ENCODE measurements at regions not wholly inside any gene's neighbourhood (a gene's known extent, or its start where the extent isn't known, plus 50 kb on each side); places are given as distances from the start of the nearest gene placed in this dataset.

DNA sequence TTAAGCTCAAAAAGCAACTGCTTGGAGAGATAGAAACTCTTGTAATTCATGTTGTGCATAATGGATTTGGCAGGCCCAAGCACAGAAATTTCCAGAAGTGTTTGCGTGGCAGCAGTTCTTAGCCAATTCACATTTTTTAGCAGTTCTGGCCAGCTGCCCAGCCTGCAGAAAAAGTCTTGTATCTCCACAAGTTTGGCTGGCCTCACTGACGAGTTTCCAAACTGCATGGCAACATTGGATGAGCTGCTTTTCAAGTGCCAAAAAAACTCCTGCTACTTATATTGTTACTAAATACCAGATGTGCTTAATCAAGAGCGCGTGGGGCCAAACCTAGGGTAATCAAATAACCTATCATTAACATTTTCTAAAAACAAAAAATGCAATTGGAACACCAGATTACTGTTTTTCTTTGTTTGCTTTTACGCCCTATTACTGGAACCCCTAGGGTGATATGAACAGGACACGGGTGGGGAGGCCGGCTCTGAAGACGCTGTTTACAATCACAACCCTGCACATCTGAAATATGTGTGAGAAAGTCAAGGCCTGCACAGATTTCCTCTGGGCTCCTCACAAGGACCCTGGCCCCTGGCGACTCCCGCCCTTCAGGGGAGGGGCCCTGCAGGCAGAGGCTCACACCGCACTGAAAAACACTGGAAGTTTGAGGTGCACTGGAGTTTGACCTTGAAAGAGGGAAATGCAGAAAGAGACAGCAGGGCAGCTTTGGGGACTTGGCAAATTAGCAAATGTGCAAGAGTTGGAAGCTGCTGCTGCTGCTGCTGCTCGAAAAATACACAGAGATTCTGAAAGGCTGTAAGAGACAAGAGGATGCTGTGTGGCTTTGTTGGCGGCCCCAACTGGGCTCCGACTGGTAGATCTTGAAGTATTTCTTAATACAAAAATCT, 55.2 kb upstream of the TARBP1 start:
- TF ChIP-seq, protein P1, sequence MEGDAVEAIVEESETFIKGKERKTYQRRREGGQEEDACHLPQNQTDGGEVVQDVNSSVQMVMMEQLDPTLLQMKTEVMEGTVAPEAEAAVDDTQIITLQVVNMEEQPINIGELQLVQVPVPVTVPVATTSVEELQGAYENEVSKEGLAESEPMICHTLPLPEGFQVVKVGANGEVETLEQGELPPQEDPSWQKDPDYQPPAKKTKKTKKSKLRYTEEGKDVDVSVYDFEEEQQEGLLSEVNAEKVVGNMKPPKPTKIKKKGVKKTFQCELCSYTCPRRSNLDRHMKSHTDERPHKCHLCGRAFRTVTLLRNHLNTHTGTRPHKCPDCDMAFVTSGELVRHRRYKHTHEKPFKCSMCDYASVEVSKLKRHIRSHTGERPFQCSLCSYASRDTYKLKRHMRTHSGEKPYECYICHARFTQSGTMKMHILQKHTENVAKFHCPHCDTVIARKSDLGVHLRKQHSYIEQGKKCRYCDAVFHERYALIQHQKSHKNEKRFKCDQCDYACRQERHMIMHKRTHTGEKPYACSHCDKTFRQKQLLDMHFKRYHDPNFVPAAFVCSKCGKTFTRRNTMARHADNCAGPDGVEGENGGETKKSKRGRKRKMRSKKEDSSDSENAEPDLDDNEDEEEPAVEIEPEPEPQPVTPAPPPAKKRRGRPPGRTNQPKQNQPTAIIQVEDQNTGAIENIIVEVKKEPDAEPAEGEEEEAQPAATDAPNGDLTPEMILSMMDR (IDR thresholded peaks at IDR 0.05; ENCODE audit: insufficient read depth, low read length, missing control alignments): no peak
- H3K4me3 ChIP-seq (ENCODE audit: low read depth, low read length): no peak overlapping the region
- CTCF ChIA-PET: interaction anchor here (1.4 to 3.9 kb wide), 2 partner anchors 11 to 35 kb away, joined by 5 to 14 read pairs; no protein-coding TSS in a partner anchor
- DNase-seq (ENCODE audit: low read depth, low spot score): peak; percentile 98
- POLR2A ChIA-PET: interaction anchor here (0.7 to 1.4 kb wide), 2 partner anchors 19 to 559 kb away, joined by 4 to 5 read pairs; no protein-coding TSS in a partner anchor

DNA sequence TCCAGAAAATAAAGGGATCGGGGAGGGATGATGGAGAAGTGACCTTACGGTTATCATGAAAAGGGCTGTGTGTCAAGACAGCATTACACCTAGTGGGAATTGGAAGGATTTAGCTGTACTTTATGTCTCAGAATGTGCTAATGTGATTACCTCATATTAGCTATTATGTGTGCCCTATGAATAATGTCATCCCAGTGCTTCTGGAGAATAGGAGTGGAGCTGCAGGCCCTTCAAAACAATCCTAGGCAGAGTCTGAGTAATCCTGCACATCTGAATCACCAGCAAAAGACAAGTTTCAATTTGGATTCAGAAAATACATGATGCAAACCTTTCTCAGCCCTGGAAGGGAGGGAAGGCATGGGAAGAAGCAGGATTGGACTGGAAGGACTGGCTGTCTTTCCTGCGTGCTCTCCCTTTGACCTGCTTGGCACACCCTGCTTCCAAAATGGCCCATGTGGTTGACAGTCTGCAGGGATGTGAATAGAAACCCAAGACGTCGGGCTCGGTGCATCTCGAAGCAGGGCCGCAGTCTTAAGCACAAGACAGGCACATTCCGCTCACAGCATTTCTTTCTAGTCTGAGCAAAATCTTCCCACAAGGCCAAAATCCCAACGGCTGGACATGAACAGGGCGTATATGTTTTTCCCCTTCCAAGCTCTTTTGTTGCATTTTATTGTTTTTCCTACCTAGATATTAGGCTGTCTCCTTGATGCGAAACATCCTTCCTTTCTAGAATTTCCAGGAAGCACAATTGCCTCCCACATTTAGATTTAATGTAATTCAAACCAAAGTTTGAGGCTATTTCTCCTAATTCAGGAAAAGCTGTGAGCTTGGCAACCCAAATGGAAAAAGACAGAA, 54.3 kb upstream of the TARBP1 start:
- POLR2A ChIA-PET: interaction anchor here (0.7 to 1.4 kb wide), 3 partner anchors 11 to 560 kb away, joined by 4 to 6 read pairs (median 5); no protein-coding TSS in a partner anchor

DNA sequence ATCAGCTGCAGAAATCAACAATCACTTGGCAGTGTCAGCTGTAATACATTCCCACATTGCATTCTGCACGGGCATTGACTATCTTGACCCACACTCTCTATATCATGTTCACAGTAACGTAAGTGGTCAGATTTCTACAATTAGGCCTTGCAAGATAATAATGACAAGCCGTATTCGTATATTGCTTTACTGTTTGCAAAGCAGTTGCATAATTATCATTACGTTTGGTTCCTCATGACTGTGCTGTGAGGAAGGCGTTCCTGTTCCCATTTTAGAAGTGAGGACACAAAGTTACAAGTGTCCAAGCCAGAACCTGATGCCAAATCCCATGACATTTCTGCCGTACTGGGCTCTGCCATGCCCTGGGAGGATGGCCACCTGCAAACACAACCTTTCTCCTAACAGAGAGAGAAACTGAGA, 53.5 kb upstream of the TARBP1 start:
- ChIA-PET POLR2A (interaction anchor here (1.0 kb wide), 1 partner anchor 11 kb away, joined by 6 read pairs; no protein-coding TSS in a partner anchor), CTCF (interaction anchor here (1.0 to 1.4 kb wide), 3 partner anchors 8 to 33 kb away, joined by 3 to 5 read pairs (median 3); no protein-coding TSS in a partner anchor)
- H3K4me3 ChIP-seq (ENCODE audit: low read depth, low read length): no peak overlapping the region
- DNase-seq (ENCODE audit: low read depth, low spot score): no peak
- TF ChIP-seq, protein P1 (IDR thresholded peaks at IDR 0.05; ENCODE audit: insufficient read depth, low read length, missing control alignments): no peak

More for the DNA sequence above, 54.3 kb upstream of the TARBP1 start:
- H3K4me3 ChIP-seq (ENCODE audit: low read depth, low read length): no peak overlapping the region
- TF ChIP-seq, protein P1 (IDR thresholded peaks at IDR 0.05; ENCODE audit: insufficient read depth, low read length, missing control alignments): no peak
- peak; percentile 88 for DNase-seq (ENCODE audit: low read depth, low spot score)
- CTCF ChIA-PET: interaction anchor here (1.0 to 3.9 kb wide), 3 partner anchors 8 to 34 kb away, joined by 3 to 14 read pairs (median 5); no protein-coding TSS in a partner anchor

DNA sequence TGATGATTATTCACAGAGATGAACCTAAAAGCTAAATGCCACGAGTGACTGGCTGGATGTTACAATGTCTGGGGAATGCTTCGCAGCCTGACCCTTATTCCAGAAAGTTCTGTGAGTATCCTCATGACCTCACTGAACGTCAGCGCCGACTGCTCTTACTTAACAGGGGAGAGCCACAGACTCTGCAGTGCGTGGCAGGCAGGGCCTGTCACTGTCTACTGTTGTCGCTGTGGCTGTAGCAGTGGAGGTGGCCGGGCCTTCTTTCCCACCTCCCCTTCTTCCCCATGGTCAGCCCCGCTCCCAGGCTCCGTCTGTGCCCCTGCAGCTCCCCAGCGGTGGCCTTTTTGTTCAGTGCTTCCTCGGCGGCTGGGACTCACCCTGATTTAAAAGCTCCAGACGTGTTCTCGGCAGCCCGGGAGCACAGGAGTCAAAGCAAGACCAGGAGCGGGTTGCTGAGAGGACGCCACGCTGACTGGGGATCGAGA, 52.2 kb upstream of the TARBP1 start:
- ChIA-PET POLR2A (no interaction called here), CTCF (interaction anchor here (1.1 to 2.5 kb wide), 5 partner anchors 13 to 575 kb away, joined by 3 to 8 read pairs (median 3); no protein-coding TSS in a partner anchor)
- TF ChIP-seq, protein P1 (IDR thresholded peaks at IDR 0.05; ENCODE audit: insufficient read depth, low read length, missing control alignments): no peak
- no peak overlapping the region for H3K4me3 ChIP-seq (ENCODE audit: low read depth, low read length)
- no peak for DNase-seq (ENCODE audit: low read depth, low spot score)

DNA sequence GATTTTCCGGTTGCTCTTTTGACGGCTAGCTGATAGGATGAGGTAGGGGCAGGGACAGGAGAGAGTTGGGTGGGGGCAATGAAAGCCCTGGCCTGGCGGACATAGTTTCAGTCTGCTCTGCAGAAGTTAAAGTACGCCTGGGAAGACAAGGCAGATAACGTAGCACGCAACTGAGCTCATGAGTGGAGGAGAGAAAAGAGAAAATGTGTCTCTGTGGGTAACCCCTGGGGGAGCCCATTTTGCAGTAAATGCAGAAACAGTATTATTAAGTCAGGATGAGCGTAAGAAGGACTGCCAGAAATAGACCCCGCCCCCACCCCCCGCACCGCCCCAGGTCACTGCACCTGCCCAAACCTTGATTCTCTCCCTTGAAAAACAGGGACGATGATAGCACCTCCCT, 51.7 kb upstream of the TARBP1 start:
- no peak overlapping the region for H3K4me3 ChIP-seq (ENCODE audit: low read depth, low read length)
- CTCF ChIA-PET: interaction anchor here (1.4 to 2.5 kb wide), 5 partner anchors 12 to 575 kb away, joined by 3 to 8 read pairs (median 6); no protein-coding TSS in a partner anchor
- TF ChIP-seq, protein P1 (IDR thresholded peaks at IDR 0.05; ENCODE audit: insufficient read depth, low read length, missing control alignments): no peak
- POLR2A ChIA-PET: no interaction called here
- DNase-seq (ENCODE audit: low read depth, low spot score): no peak
